NT2/D1 (cell line): ENCODE measurements at regions not wholly inside any gene's neighbourhood (a gene's known extent, or its start where the extent isn't known, plus 50 kb on each side); places are given as distances from the start of the nearest gene placed in this dataset.

Experiments used
- YY1 ChIP-seq: IDR thresholded peaks from 2 replicates; pipeline ENCODE4 v1.6.1; 2011; ENCODE audit not compliant: insufficient read length, insufficient read depth
- ZNF274 ChIP-seq: IDR thresholded peaks from 2 replicates; pipeline ENCODE4 v1.6.1; 2011; ENCODE audit warnings: mild to moderate bottlenecking, low read depth, low read length

GRCh38 chr10:69703256-69703655, 73.2 kb downstream of the FAM241B start:
- no peak for TF ChIP-seq YY1
- TF ChIP-seq ZNF274 = no peak
